A673 (cell line): ENCODE measurements at regions not wholly inside any gene's neighbourhood (a gene's known extent, or its start where the extent isn't known, plus 50 kb on each side); places are given as distances from the start of the nearest gene placed in this dataset.

Source experiments
- BruUV-seq: library from RNA; stranded (reverse); fragments of 400-500 nt; replicated peaks from 2 replicates; lab custom pipeline; 2021; lab: Mats Ljungman, UMichigan
- CTCF ChIA-PET: fragments of 300-600 bp; sonication (Branson Sonifier 250); formaldehyde crosslinking; loops from one replicate; lab custom pipeline; 2022; ENCODE audit warnings: antibody characterized with exemption; lab: Charles Lee
- POLR2A ChIA-PET: fragments of 300-600 bp; sonication (Branson Sonifier 250); formaldehyde crosslinking; loops from one replicate; lab custom pipeline; 2022; ENCODE audit warnings: antibody characterized with exemption; ENCODE audit not compliant: low non-redundant PET; lab: Charles Lee
- DNase-seq: peaks from one replicate; pipeline ENCODE4 v3.0.0-alpha.2; 2015; ENCODE audit warnings: low spot score
- H3K27ac ChIP-seq: fragments of 200-600 bp; sonication (generic); 2 replicates; pipeline ENCODE4 v1.5.1; 2016; ENCODE audit warnings: mixed run types, low read depth, mild to moderate bottlenecking, mixed read lengths, antibody characterized with exemption, low read length; ENCODE audit not compliant: poor library complexity, severe bottlenecking
- H3K27me3 ChIP-seq: fragments of 200-600 bp; sonication (generic); replicated peaks from 2 replicates; pipeline ENCODE4 v1.6.1; 2017; ENCODE audit warnings: mixed run types, low read depth, mild to moderate bottlenecking, mixed read lengths, antibody characterized with exemption, low read length; ENCODE audit not compliant: insufficient read depth, poor library complexity
- H3K36me3 ChIP-seq: fragments of 200-600 bp; sonication (generic); 2 replicates; pipeline ENCODE4 v1.6.1; 2016; ENCODE audit warnings: mixed run types, mild to moderate bottlenecking, mixed read lengths, antibody characterized with exemption, low read length; ENCODE audit not compliant: insufficient read depth, poor library complexity, severe bottlenecking
- H3K4me1 ChIP-seq: fragments of 200-600 bp; sonication (generic); 2 replicates; pipeline ENCODE4 v1.6.1; 2017; ENCODE audit warnings: mixed run types, mild to moderate bottlenecking, mixed read lengths, antibody characterized with exemption, low read length; ENCODE audit not compliant: insufficient read depth, poor library complexity, severe bottlenecking
- H3K4me3 ChIP-seq: fragments of 200-600 bp; sonication (generic); 2 replicates; pipeline ENCODE4 v1.5.1; 2016; ENCODE audit warnings: low read depth, mixed run types, mild to moderate bottlenecking, mixed read lengths, low read length; ENCODE audit not compliant: poor library complexity, severe bottlenecking
- H3K9me3 ChIP-seq: fragments of 200-600 bp; sonication (generic); 2 replicates; pipeline ENCODE4 v1.6.1; 2016; ENCODE audit warnings: mixed run types, low read depth, mild to moderate bottlenecking, mixed read lengths, antibody characterized with exemption, low read length; ENCODE audit not compliant: poor library complexity, severe bottlenecking
- CTCF ChIP-seq: fragments of 300-800, 200-600 bp; sonication (generic); conservative IDR thresholded peaks from 2 replicates; pipeline ENCODE4 v1.5.1; 2017; ENCODE audit warnings: low read depth, mild to moderate bottlenecking, antibody characterized with exemption, low read length, moderate library complexity, mixed read lengths
- EZH2 ChIP-seq: fragments of 200-600 bp; sonication (generic); IDR thresholded peaks from 2 replicates; pipeline ENCODE4 v1.6.1; 2017; ENCODE audit warnings: borderline replicate concordance, low read depth, mild to moderate bottlenecking, mixed read lengths, antibody characterized with exemption, low read length; ENCODE audit not compliant: poor library complexity, severe bottlenecking
- intact Hi-C: fragments of 100-400 bp; cut with micrococcal nuclease; formaldehyde crosslinking; loops from one replicate; pipeline ENCODE4 v1.10.0; 2022; ENCODE audit not compliant: unreplicated experiment

GRCh38 chr20:40159276-40159675 lies 529.8 kb downstream of the MAFB start:
- Histone ChIP-seq H3K4me3 (no peak overlapping the region), H3K36me3 (no peaks in the 10 kb centered on the region), H3K9me3 (no peaks in the 10 kb centered on the region), H3K27me3 (peaks cover 3% of the 10 kb centered on the region), H3K4me1 (no peaks in the 10 kb centered on the region), H3K27ac (no peak overlapping the region)
- CTCF ChIA-PET = interaction anchor here (0.5 to 1.5 kb wide), 4 partner anchors 92 to 1068 kb away, joined by 4 to 7 read pairs (median 4); partner anchors contain the start of gene MAFB
- intact Hi-C loops = no loop called here
- no peak for DNase-seq
- no TSS peak for BruUV-seq
- POLR2A ChIA-PET = no interaction called here
- TF ChIP-seq EZH2 (no peak), CTCF (no peak)

DNA sequence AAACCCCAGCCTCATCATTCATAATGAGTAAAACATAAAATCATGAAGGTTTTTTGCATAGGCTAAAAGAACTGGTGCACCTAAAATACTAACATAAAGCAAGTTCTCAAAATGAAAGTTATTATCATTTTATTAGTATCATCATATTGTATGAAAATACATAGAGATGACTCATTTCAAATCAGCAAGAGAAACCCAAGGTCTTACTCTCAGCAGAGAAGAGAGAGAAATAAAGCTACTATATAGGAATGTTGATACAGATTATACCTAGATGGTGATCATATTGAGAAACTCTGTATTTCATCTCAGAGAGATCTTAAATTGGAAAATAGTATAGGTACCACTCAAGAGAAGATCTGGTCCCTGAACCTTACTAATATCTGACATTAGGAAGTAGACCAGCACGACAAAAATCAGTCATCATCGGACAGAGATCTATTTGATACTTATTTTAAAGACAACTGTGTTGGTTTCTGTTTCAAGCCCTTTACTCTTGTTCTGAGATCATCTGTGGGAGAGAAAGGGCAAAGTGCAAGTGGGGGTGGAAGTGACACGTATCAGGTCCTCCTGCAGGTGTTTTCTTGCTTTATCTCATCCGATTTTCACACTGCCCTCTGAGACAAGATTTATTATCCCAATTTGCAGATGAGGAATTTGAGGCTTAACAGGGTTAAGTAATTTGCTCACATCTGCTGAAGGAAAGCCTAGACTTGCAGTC lies 532.3 kb downstream of the MAFB start:
- Histone ChIP-seq H3K36me3 (no peaks in the 10 kb centered on the region), H3K27ac (no peak overlapping the region), H3K27me3 (peaks cover 3% of the 10 kb centered on the region), H3K4me3 (no peak overlapping the region), H3K9me3 (no peaks in the 10 kb centered on the region), H3K4me1 (no peaks in the 10 kb centered on the region)
- intact Hi-C loops = no loop called here
- no TSS peak for BruUV-seq
- POLR2A ChIA-PET = no interaction called here
- no peak for TF ChIP-seq CTCF
- TF ChIP-seq EZH2 = no peak
- no peak for DNase-seq
- CTCF ChIA-PET = no interaction called here

GRCh38 chr20:40154514-40154913 lies 534.5 kb downstream of the MAFB start:
- Histone ChIP-seq H3K36me3 (no peaks in the 10 kb centered on the region), H3K4me3 (no peak overlapping the region), H3K4me1 (no peaks in the 10 kb centered on the region), H3K9me3 (no peaks in the 10 kb centered on the region), H3K27me3 (peaks cover 3% of the 10 kb centered on the region), H3K27ac (no peak overlapping the region)
- POLR2A ChIA-PET = no interaction called here
- CTCF ChIA-PET = no interaction called here
- intact Hi-C loops = no loop called here
- BruUV-seq = no TSS peak
- DNase-seq = no peak
- TF ChIP-seq CTCF (no peak), EZH2 (no peak)
